ENCODE measurements at regions not wholly inside any gene's neighbourhood (a gene's known extent, or its start where the extent isn't known, plus 50 kb on each side); places are given as distances from the start of the nearest gene placed in this dataset.
A peak's percentile ranks its signal among the peaks of the same experiment; 100 is the strongest.
"Not testable (repeated sequence)": the region's sequence is repeated elsewhere in the genome, so short reads cannot be mapped to it uniquely, and the experiment has no call there.

GRCh38 chr2:138403431-138403927 is 98.1 kb upstream of the SPOPL start:
- no peak for DNase-seq

GRCh38 chr2:138414014-138414413 is 87.6 kb upstream of the SPOPL start:
- DNase-seq, result no peak

- DNase-seq, result no peak
These were observed 85.6 kb upstream of the SPOPL start for GRCh38 chr2:138415985-138416384.

- DNase-seq, result no peak
These were observed 83.1 kb upstream of the SPOPL start for GRCh38 chr2:138418453-138418852.

- DNase-seq, result no peak
These were observed 80.1 kb upstream of the SPOPL start for GRCh38 chr2:138421315-138421970.

DNA sequence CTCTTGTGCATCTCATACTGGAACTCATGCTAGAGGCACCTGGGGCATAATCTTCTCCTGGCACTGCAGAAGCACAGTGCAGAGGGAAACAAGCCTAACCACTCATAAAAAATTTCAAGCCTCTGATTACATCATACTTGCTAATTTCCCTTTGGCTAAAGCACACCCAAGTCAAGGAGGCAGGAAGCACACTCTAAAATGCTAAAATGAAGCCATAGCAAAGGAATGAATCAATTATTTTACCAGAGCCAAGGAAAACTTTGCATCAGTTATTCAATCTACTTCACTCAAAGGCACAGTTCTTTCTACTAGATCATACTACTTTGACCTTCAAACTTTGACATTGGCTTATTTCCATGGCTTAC is 79.6 kb upstream of the SPOPL start:
- DNase-seq, result no peak

GRCh38 chr2:138423198-138423597 is 78.4 kb upstream of the SPOPL start:
- no peak for DNase-seq

- DNase-seq, result no peak
These were observed 77.8 kb upstream of the SPOPL start for GRCh38 chr2:138423745-138424144.

- no peak for DNase-seq
These were observed 77.0 kb upstream of the SPOPL start for GRCh38 chr2:138424436-138425140.

GRCh38 chr2:138426116-138426515 is 75.5 kb upstream of the SPOPL start:
- DNase-seq, result not testable (repeated sequence)

- DNase-seq, result no peak
These were observed 72.7 kb upstream of the SPOPL start for GRCh38 chr2:138428710-138429440.

- DNase-seq, result no peak
These were observed 71.4 kb upstream of the SPOPL start for GRCh38 chr2:138430181-138430580.

- no peak for DNase-seq
These were observed 68.6 kb upstream of the SPOPL start for GRCh38 chr2:138432971-138433370.

DNA sequence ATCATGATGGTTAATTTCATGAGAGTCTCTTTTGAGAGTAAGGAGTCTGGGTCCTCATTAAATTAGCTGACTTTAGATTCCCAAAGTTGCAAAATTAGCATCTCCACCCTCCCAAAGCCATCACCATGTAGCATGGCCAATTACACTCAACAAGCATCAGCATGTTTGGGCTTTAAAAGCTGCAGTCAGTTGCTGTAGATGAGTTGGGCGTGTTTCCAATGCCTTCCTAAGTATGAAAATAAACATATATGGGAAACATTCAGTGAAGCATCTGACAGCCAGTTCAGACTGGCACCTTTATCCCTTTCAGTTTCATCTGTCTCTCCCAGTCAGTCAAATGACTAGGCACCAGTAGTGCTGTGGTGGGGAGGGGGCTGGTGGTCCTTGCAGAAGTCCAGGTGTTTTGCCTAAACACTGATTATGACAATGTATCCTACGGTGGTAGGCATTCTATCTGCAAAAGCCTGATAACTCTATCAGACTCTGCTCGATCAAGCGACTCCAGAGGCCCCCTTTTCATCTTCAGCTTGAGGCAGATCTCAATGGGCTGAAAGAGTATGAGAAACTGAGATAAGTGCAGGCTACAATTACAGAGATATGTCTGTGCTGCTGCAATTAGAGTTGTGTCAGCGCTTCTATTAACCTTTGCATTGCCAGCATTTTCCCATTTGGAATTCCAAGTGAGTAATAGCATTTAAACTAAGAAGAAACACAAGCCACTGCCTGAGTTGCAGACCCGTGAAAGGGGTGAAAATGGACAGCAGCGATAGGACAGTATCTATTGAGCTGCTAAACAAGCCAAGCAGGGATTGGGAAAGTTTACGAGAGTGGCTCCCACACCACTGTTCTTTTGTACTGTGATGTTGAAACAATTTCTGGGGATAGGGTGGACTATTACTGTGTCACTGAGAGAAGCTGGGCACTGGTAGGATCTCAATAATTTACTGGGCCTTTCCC is 67.3 kb upstream of the SPOPL start:
- peak in 1 of 3 experiments; percentile 1 for DNase-seq

- no peak for DNase-seq
These were observed 65.9 kb upstream of the SPOPL start for GRCh38 chr2:138435701-138436100.

DNA sequence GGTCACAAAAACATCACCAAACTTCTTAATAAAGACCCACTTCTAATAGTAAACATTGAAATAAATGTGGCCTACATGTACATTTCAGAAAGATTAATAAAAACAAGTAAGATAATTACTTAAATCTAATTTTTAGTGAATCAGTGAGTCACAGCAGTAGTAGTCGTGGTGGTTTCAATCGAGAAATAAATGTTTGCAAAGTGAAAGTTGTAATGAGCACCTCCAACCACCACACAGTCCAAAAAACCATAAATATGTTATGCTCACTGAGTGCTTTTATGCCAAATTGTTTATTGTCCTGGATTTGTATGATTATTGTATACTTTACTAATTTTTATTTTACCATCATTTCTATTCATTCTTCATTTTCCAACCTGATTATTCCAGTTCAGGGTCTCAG is 61.8 kb upstream of the SPOPL start:
- no peak for DNase-seq

DNA sequence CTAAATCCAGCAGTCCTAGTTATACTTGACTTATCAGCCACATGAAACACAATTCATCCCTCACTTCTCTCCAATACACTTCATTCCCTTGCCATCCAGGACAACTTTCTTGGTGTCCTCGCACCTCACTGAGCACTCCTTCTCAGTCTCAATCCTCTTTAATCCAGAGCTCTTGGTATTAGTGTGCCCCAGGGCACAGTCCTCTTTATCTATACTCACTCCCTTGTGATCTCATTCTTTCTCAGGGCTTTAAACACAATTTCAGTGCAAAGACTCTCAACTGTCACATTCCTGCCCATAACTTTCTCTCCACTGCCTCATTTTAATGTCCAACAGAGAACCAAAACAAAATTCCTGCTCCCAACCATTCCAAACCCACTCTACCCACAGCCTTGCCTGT is 60.8 kb upstream of the SPOPL start:
- no peak for DNase-seq

GRCh38 chr2:138441916-138442315 is 59.7 kb upstream of the SPOPL start:
- no peak for DNase-seq

DNA sequence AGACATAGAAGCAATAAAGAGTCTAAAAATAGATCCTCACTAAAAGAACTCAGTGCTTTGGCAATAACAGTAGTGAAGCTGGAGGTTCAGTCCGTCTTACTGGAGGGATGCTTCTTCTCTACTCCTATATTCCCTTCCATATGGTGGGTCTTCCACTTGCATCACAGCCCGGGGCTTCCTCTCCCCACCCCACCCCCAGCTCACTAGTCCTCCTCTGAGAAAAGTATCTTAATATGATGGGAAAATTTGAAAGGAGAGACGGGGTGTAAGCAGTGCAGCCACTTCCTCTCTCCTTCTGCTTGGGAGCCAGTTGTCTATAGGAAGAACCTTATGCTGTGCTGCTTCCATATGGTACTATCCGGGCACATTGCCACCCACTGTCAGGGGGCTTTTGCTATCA is 57.2 kb upstream of the SPOPL start:
- no peak for DNase-seq

DNA sequence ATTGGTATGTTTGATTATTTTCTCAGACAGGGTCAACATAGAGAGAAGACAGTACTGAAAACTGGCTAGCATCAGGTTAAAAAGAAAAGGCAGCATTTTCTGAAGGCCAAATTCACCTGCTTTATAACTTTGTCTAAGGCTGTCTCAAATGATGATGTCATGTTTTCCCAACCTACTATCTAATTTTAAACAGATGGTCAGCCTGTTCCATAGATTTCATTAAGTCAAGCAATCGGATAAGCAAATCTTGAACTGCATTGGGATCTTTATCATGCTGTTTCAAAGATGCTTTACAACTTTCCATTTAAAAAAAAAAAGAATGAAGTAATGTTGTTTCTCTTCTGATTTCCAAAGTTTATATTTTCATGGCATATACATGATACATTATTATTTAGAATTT is 56.3 kb upstream of the SPOPL start:
- no peak for DNase-seq

GRCh38 chr2:138446043-138446442 is 55.5 kb upstream of the SPOPL start:
- no peak for DNase-seq

DNA sequence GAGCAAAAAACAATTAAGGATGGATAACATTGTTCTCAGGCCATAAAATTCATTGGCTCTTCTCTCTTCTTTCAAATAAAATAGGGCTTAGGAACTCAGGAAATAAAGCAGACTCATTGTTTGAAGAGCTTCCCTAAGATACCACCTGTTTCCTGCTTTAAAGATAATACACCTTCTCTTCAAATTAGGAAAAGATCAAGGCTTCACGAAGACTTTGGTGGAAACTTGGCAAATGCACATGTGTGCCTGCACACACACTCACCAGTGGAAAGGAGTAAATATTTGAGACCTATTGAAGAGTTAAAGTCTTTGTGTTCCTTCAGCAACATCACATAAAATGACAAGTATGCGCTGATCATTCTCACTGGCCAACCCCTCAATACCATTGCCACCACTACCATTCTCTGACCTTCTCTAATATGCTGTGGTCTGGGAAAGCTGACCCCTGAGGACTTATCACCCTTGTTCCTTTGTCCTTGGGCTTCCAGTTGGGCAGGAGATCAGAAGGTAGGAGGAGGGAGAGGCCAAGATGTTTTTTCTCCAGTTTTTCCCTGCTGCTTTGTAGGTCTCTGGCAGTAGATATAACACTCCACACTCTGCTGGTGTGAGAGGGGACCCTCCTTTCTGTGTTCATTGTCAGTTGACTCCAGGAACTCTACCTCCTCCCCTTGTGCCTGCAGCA is 53.5 kb upstream of the SPOPL start:
- no peak for DNase-seq
